ENCODE measurements at regions not wholly inside any gene's neighbourhood (a gene's known extent, or its start where the extent isn't known, plus 50 kb on each side); places are given as distances from the start of the nearest gene placed in this dataset.

DNA sequence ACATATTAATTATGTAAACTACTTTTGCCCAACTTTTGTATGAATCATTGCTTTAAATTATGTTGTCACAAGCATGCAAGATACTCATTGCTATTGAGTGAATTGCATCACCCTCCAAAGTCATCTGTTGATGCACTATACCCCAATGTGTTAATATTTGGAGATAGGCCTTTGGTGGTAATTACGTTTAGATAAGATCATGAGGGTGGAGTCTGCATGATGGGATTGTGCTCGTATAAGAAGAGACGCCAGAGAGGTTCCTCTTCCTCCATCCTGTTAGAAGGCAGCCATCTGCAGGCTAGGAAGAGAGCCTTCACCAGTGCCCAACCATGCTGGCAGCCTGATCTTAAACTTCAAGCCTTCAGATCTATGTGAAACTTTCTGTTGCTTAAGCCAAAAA, 95.3 kb upstream of the MAGI2 start:
- no peak overlapping the region for H3K27ac ChIP-seq
- ATAC-seq (no peak), DNase-seq (no peak)
- H3K36me3 ChIP-seq, result no peaks in the 10 kb centered on the region
- no peaks in the 10 kb centered on the region for H3K4me1 ChIP-seq
- in situ Hi-C loops (cut with MboI; ENCODE audit: low sequenced_read_pairs in 4 of 4), result no loop called here
- H3K4me3 ChIP-seq, result no peak overlapping the region
- TF ChIP-seq, protein P1, sequence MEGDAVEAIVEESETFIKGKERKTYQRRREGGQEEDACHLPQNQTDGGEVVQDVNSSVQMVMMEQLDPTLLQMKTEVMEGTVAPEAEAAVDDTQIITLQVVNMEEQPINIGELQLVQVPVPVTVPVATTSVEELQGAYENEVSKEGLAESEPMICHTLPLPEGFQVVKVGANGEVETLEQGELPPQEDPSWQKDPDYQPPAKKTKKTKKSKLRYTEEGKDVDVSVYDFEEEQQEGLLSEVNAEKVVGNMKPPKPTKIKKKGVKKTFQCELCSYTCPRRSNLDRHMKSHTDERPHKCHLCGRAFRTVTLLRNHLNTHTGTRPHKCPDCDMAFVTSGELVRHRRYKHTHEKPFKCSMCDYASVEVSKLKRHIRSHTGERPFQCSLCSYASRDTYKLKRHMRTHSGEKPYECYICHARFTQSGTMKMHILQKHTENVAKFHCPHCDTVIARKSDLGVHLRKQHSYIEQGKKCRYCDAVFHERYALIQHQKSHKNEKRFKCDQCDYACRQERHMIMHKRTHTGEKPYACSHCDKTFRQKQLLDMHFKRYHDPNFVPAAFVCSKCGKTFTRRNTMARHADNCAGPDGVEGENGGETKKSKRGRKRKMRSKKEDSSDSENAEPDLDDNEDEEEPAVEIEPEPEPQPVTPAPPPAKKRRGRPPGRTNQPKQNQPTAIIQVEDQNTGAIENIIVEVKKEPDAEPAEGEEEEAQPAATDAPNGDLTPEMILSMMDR (IDR thresholded peaks at IDR 0.05 in 4 of 5, conservative IDR thresholded peaks at IDR 0.05 in 1 of 5), result no peak
- TF ChIP-seq POLR2A (IDR thresholded peaks at IDR 0.05), result no peak
- H3K27me3 ChIP-seq, result no peaks in the 10 kb centered on the region
- intact Hi-C loops (cut with DNase I; ENCODE audit: low total_unique reads), result no loop called here
- no peaks in the 10 kb centered on the region for H3K9me3 ChIP-seq

DNA sequence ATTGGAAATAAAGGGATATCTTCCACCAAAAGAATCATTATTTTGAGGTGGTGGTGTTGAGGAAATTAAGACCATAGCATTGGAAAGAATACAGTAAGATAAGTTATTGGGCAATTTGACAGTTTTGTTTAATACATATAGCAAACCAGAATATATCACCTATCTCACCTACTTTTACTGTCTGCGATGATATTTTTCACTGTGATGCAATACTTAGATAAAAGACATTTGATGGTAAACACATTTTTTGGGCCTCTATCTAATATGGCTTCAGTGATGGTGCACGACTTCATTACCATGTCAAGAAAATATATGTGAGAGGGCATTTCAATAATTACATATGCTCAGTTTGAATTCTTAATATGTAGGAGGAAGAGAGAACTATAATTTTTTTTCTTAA, 93.7 kb upstream of the MAGI2 start:
- no peaks in the 10 kb centered on the region for H3K4me1 ChIP-seq
- DNase-seq (no peak), ATAC-seq (no peak)
- H3K27me3 ChIP-seq, result no peaks in the 10 kb centered on the region
- in situ Hi-C loops (cut with MboI; ENCODE audit: low sequenced_read_pairs in 4 of 4) (no loop called here), intact Hi-C loops (cut with DNase I; ENCODE audit: low total_unique reads) (no loop called here)
- no peak overlapping the region for H3K4me3 ChIP-seq
- H3K36me3 ChIP-seq, result no peaks in the 10 kb centered on the region
- TF ChIP-seq, protein P1 (IDR thresholded peaks at IDR 0.05 in 4 of 5, conservative IDR thresholded peaks at IDR 0.05 in 1 of 5), result no peak
- no peak for TF ChIP-seq POLR2A (IDR thresholded peaks at IDR 0.05)
- no peak overlapping the region for H3K27ac ChIP-seq
- H3K9me3 ChIP-seq, result no peaks in the 10 kb centered on the region

DNA sequence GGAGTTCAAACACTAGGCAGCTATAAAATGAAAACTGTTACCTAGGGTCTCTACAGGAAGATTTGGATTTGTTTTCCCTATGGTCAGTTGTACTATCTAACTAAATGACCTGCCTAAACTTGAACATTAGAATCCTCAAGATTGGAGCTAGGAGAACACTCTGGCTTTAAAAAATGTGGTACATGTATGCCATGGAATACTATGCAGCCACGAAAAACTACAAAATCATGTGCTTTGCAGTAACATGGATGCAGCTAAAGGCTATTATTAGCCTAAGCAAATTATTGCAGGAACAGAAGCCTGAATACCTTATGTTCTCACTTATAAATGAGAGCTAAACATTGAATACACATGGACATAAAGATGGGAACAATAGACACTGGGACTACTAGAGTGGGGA, 87.1 kb upstream of the MAGI2 start:
- H3K27me3 ChIP-seq, result no peaks in the 10 kb centered on the region
- no peaks in the 10 kb centered on the region for H3K9me3 ChIP-seq
- intact Hi-C loops (cut with DNase I; ENCODE audit: low total_unique reads), result no loop called here
- no peaks in the 10 kb centered on the region for H3K4me1 ChIP-seq
- TF ChIP-seq, protein P1 (IDR thresholded peaks at IDR 0.05 in 4 of 5, conservative IDR thresholded peaks at IDR 0.05 in 1 of 5), result no peak
- no peak for TF ChIP-seq POLR2A (IDR thresholded peaks at IDR 0.05)
- no peaks in the 10 kb centered on the region for H3K36me3 ChIP-seq
- H3K27ac ChIP-seq, result no peak overlapping the region
- in situ Hi-C loops (cut with MboI; ENCODE audit: low sequenced_read_pairs in 4 of 4), result no loop called here
- H3K4me3 ChIP-seq, result no peak overlapping the region
- ATAC-seq, result no peak
- no peak for DNase-seq

DNA sequence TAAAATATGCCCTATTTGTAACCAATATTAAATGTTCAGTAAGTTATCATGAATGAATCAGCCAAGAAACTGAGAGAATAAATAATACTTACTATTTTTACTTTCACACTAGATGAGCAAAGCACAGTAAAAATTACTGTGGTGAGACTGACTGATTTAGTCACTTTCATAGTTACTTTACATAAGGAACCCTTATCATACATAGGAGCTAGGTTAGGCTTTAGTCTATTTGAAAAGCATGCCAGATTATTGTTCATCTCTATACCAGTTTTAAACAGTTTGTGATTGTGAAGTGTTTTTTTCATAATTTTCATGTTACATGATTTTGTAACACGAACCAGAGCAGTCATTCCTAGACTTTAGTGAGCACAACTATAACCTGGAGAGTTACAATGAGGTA, 80.7 kb upstream of the MAGI2 start:
- no peaks in the 10 kb centered on the region for H3K27me3 ChIP-seq
- TF ChIP-seq POLR2A (IDR thresholded peaks at IDR 0.05), result no peak
- TF ChIP-seq, protein P1 (IDR thresholded peaks at IDR 0.05 in 4 of 5, conservative IDR thresholded peaks at IDR 0.05 in 1 of 5), result no peak
- DNase-seq (no peak), ATAC-seq (no peak)
- no peaks in the 10 kb centered on the region for H3K36me3 ChIP-seq
- in situ Hi-C loops (cut with MboI; ENCODE audit: low sequenced_read_pairs in 4 of 4) (no loop called here), intact Hi-C loops (cut with DNase I; ENCODE audit: low total_unique reads) (no loop called here)
- H3K4me1 ChIP-seq, result no peaks in the 10 kb centered on the region
- H3K27ac ChIP-seq, result no peak overlapping the region
- no peaks in the 10 kb centered on the region for H3K9me3 ChIP-seq
- H3K4me3 ChIP-seq, result no peak overlapping the region

DNA sequence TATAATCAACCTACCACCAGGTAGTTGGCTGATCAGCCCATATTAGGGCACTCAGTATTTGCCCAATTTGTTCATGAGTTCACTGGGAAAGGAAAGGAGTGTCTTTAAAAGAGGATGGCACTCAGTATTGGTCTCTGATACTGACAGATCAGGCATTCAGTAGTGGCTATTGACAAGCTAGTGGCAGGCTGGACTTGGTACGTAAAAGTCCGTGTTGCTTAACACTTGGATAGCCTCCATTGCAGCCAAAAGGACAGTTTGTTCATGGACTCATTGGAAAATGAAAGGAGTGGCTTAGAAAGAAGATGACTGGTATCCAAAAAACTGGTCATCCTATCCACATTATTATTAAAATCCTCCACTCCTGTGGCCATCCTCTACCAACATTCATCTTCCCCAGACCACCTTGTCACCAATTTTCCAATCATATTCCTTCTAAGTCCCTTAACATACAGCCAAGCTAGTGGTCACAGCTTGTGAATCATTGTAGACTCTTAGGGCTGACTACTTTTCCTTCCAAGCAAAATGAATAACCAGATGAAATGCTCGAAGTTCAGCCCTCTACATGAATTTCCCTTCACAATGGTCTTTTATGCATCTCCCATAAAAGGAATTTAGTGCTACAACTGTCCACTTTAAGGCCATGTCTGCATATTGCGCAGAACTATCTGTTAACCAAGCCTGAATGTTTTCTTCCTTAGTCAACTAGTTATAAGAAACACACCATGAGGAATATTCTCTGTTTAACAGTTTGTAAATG, 78.6 kb upstream of the MAGI2 start:
- H3K4me3 ChIP-seq, result no peak overlapping the region
- intact Hi-C loops (cut with DNase I; ENCODE audit: low total_unique reads) (no loop called here), in situ Hi-C loops (cut with MboI; ENCODE audit: low sequenced_read_pairs in 4 of 4) (no loop called here)
- ATAC-seq, result peak in 1 of 2 donors; percentile 33
- no peaks in the 10 kb centered on the region for H3K27me3 ChIP-seq
- no peak overlapping the region for H3K27ac ChIP-seq
- DNase-seq, result no peak
- H3K9me3 ChIP-seq, result no peaks in the 10 kb centered on the region
- H3K36me3 ChIP-seq, result no peaks in the 10 kb centered on the region
- TF ChIP-seq, protein P1 (IDR thresholded peaks at IDR 0.05 in 4 of 5, conservative IDR thresholded peaks at IDR 0.05 in 1 of 5), result no peak
- no peak for TF ChIP-seq POLR2A (IDR thresholded peaks at IDR 0.05)
- H3K4me1 ChIP-seq, result no peaks in the 10 kb centered on the region

Data from gastrocnemius medialis (tissue), 4 donors.